GM12864 (cell line): ENCODE measurements at regions not wholly inside any gene's neighbourhood (a gene's known extent, or its start where the extent isn't known, plus 50 kb on each side); places are given as distances from the start of the nearest gene placed in this dataset.

Experiments used
- DNase-seq: peaks from one replicate; pipeline ENCODE4 v3.0.0-alpha.2; 2011; ENCODE audit warnings: low read depth
- H3K4me3 ChIP-seq: 2 replicates; pipeline ENCODE4 v1.5.1; 2011; ENCODE audit warnings: mild to moderate bottlenecking, low read depth, low read length, control low read depth
- TF ChIP-seq, protein P1 (sequence below): IDR thresholded peaks from 2 replicates; pipeline ENCODE4 v1.5.1; 2011; ENCODE audit warnings: low read depth, mild to moderate bottlenecking, moderate library complexity, low read length, control low read depth, inconsistent platforms; ENCODE audit errors: missing control alignments

DNA sequence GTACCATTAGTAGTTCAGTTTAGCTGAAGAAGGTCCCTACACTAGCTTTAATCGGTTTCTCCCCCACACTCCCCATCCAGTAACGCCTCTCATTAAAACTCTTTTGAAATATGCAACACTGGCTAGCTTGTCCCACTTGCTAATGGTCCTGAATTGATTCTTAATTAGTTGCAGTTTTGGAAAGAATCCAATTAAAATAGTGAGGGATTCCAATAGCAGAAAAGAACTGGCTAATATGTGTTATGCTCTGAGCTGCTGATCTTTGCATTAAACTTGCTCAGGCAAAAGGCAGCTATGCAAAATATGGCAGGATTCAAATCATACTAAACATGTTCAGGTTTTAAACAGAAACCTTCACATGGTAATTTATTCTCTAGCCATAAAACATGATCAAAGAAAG, 252.5 kb upstream of the HNRNPA3 start:
- H3K4me3 ChIP-seq: no peak overlapping the region
- DNase-seq: no peak
- TF ChIP-seq, protein P1, sequence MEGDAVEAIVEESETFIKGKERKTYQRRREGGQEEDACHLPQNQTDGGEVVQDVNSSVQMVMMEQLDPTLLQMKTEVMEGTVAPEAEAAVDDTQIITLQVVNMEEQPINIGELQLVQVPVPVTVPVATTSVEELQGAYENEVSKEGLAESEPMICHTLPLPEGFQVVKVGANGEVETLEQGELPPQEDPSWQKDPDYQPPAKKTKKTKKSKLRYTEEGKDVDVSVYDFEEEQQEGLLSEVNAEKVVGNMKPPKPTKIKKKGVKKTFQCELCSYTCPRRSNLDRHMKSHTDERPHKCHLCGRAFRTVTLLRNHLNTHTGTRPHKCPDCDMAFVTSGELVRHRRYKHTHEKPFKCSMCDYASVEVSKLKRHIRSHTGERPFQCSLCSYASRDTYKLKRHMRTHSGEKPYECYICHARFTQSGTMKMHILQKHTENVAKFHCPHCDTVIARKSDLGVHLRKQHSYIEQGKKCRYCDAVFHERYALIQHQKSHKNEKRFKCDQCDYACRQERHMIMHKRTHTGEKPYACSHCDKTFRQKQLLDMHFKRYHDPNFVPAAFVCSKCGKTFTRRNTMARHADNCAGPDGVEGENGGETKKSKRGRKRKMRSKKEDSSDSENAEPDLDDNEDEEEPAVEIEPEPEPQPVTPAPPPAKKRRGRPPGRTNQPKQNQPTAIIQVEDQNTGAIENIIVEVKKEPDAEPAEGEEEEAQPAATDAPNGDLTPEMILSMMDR: no peak

DNA sequence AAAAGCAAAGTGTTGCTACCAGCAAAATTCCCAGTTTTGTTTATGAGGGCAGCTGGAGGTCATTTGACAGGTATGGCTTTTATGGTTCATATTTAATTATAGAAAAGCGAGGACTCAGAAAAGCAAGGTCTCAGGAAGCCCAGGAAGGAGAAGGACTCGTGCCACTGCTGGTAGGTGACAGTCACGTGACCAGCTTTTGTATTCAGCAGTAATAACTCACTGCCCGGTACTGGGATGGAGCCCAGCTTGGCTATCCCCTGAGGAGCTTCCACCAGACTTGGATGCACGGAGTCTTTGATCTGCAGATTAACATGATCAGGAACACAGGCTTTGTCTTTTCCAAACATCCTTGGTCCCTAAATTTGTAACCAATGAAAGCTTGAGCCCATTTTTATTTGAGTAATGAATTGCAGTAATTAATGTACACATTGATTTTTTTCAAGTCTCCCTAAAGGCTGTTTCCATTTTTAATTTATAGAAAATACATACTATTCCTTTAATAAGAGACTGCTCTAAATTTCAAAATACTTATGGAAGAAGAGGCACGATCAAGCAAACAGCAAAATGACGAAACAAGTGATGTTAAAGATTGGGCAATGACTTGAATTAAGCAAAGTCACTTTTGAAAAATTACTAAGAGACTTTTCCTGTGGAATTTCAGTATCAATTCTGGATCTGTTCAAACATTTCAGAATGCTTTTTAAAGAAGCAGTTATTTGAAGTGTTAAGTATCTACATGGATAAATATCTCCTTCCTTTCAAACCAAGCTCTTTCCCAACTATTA, 251.7 kb upstream of the HNRNPA3 start:
- DNase-seq: no peak
- H3K4me3 ChIP-seq: no peak overlapping the region
- TF ChIP-seq, protein P1: no peak

DNA sequence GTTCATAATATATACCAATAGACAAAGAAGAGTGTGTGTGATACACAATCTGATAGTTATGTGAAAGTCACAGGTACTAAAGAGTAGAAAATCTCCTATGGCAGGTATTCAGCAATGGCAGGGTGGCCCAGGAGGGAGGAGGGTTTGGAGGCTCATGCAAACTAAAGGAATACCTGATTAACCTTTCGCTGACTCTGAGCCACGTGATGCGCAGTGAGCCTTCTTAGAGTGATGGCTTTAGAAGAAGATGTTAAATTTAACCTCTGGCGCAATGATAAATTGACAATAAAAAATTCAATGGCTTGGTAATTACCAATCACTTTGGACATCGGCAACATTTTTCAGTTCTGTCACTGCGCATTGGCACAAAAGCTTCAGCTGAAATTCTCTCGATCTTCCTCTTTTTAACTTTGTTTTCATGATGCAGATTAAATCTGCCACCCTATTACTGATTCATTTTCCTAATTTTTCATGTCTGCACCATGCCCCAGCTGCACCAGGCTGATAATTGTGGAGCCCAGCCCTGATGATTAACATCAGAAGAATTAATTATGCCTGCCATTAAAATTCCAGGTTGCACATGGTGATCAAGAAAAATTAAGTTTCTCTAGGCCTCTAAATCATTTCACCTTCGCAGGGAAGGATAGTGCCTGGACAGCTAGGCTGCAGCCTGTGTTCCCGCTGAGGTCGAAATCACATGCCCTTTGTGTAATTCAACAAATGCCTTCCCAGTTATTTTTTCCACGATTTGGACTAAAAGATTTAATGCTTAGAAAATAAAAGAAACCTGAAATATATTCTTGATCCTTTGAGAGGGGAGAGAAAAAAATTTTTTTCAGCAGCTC, 250.6 kb upstream of the HNRNPA3 start:
- TF ChIP-seq, protein P1: no peak
- no peak for DNase-seq
- H3K4me3 ChIP-seq: no peak overlapping the region

DNA sequence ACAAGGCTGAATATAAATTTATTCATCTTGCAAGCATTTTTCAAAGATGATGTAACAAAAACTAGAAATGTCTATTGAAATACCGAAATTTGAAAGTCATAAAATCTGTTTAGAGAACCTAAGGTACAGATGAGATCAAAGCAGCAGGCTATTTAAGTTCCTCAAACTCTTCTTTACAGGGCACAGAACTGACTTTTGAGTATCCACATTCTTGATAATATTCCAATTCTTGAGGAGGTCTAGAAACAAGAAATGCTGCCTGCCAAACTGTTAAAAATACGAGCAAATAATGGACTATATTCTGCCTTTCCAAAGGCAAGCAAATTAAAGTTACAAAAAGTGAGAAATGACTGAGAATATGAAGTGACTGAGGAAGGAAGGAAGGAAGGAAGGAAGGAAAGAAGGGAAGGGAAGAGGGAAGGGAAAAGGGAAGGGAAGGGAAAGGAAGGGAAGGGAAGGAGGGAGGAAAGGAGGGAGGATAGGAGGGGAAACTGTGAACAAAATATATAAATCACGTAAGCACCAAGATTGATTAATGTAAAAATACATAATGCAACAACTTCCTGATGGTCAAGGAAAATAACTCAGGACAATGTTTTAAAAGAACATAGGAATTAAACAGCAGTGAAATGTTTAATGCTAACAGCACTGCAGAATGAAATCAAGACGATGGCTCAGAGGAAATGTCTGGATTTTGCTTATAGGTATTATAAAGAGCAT, 248.9 kb upstream of the HNRNPA3 start:
- TF ChIP-seq, protein P1: no peak
- H3K4me3 ChIP-seq: no peak overlapping the region
- no peak for DNase-seq

DNA sequence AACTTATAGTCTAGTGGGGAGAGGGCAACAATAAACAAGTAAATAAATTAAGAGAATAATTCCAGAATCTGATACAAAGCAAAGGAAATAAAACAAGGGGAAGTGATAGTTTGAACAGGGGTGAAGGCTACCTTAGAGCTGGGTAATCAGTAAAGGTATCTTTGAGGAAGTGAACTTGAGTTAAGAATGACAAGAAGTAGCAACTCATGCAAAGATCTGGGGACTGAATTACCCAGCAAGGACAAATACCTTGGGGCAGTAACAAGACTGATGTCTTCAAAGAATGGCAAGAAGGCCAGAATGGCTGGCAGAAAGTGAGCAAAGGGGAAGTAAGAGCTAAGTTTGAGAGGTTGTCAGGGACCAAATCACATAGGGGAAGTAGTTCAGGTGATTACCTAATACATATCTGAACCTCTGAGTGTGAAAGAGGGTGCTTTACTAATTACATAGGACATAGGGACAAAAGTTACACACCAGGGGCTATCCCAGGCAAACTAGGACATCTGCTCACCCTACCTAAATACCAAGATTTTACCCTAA, 244.6 kb upstream of the HNRNPA3 start:
- TF ChIP-seq, protein P1: no peak
- H3K4me3 ChIP-seq: no peak overlapping the region
- DNase-seq: peak; percentile 4

DNA sequence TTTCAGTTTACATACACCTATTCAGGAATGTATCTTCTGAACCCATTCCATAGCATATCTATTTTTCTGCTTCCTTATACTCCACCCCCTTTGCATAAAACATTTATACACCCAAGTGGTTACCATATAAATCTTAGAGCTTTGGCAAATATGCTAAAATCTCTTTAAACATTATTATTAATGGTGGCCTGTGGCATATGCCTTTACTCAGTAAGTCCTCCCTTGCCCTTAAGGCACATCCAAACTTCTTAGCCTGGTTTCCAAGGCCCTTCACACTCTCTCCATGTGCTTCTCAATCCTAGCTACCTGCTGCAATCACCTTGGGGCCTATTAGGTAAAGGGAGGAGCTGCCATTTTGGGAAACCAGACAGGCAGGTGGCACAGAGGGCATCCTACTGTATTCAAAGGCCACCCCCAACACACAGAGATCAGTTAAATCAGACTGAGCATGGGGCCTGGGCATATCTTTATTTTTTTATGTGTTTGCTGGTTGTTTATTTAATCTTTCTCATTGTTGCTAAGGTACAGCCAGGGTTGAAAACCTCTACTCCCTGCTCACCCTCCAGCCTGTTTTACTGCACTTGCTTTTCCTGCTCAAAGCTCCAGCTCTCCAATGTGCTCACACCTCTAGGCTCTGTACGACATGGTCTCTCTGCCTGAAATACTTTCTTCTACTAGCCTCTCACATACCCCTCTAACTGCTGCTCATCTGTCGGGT, 242.8 kb upstream of the HNRNPA3 start:
- TF ChIP-seq, protein P1: no peak
- no peak for DNase-seq
- no peak overlapping the region for H3K4me3 ChIP-seq
